ENCODE measurements at regions not wholly inside any gene's neighbourhood (a gene's known extent, or its start where the extent isn't known, plus 50 kb on each side); places are given as distances from the start of the nearest gene placed in this dataset.

DNA sequence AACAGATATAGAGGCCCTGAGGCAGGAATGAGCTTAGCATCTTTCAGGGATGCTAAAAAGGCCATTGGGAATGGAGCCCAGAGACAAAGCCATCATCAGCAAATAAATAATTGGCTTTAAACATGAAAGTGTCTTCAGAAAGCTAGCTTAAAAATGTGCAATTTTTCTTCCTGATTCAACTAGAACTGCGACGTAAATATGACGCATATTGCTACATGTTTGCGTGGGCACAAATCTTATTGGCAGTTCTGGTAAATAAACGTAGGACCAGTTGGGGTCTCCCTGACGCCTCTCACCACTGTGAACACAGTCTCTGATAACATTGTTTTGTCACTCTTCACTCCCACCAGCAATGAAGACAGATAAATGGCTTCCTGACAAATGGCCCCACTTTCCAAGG, 97.3 kb upstream of the SRD5A3 start:
- TF ChIP-seq, protein P1, sequence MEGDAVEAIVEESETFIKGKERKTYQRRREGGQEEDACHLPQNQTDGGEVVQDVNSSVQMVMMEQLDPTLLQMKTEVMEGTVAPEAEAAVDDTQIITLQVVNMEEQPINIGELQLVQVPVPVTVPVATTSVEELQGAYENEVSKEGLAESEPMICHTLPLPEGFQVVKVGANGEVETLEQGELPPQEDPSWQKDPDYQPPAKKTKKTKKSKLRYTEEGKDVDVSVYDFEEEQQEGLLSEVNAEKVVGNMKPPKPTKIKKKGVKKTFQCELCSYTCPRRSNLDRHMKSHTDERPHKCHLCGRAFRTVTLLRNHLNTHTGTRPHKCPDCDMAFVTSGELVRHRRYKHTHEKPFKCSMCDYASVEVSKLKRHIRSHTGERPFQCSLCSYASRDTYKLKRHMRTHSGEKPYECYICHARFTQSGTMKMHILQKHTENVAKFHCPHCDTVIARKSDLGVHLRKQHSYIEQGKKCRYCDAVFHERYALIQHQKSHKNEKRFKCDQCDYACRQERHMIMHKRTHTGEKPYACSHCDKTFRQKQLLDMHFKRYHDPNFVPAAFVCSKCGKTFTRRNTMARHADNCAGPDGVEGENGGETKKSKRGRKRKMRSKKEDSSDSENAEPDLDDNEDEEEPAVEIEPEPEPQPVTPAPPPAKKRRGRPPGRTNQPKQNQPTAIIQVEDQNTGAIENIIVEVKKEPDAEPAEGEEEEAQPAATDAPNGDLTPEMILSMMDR (IDR thresholded peaks at IDR 0.05; ENCODE audit: low read depth, low read length): no peak
- TF ChIP-seq EZH2phosphoT487 (IDR thresholded peaks at IDR 0.05; ENCODE audit: low read depth): no peak

All from OCI-LY3 (cell line).